WERI-Rb-1 (cell line): ENCODE measurements at regions not wholly inside any gene's neighbourhood (a gene's known extent, or its start where the extent isn't known, plus 50 kb on each side); places are given as distances from the start of the nearest gene placed in this dataset.

Source experiments
- DNase-seq: peaks from one replicate; pipeline ENCODE4 v3.0.0-alpha.2; 2020
- H3K27ac ChIP-seq: fragments of 250-450 bp; sonication (Bioruptor Pico); 2 replicates; pipeline ENCODE4 v1.5.1; 2020; ENCODE audit warnings: mild to moderate bottlenecking, moderate library complexity
- H3K27me3 ChIP-seq: fragments of 250-450 bp; sonication (Bioruptor Pico); 2 replicates; pipeline ENCODE4 v1.5.1; 2021; ENCODE audit warnings: mild to moderate bottlenecking, low read depth, moderate library complexity; ENCODE audit not compliant: insufficient read depth, severe bottlenecking
- H3K36me3 ChIP-seq: fragments of 250-450 bp; sonication (Bioruptor Pico); 2 replicates; pipeline ENCODE4 v1.5.1; 2020; ENCODE audit warnings: mild to moderate bottlenecking, moderate library complexity
- H3K4me3 ChIP-seq: 2 replicates; pipeline ENCODE4 v1.5.1; 2011; ENCODE audit warnings: low read depth, mild to moderate bottlenecking, control low read depth, low read length
- H3K9me3 ChIP-seq: fragments of 250-450 bp; sonication (Bioruptor Pico); 2 replicates; pipeline ENCODE4 v1.5.1; 2021; ENCODE audit warnings: mild to moderate bottlenecking, moderate library complexity; ENCODE audit not compliant: severe bottlenecking
- CTCF ChIP-seq: IDR thresholded peaks from 2 replicates; pipeline ENCODE4 v1.5.1; 2011; ENCODE audit warnings: low read depth, mild to moderate bottlenecking, control low read depth, inconsistent platforms, low read length

GRCh38 chr4:30838331-30838730, 118.2 kb downstream of the PCDH7 start:
- DNase-seq, result no peak
- H3K4me3 ChIP-seq, result no peak overlapping the region
- no peaks in the 10 kb centered on the region for H3K36me3 ChIP-seq
- TF ChIP-seq CTCF, result no peak
- H3K27me3 ChIP-seq, result no peaks in the 10 kb centered on the region
- no peak overlapping the region for H3K27ac ChIP-seq
- no peaks in the 10 kb centered on the region for H3K9me3 ChIP-seq

- Histone ChIP-seq H3K9me3 (no peaks in the 10 kb centered on the region), H3K36me3 (no peaks in the 10 kb centered on the region), H3K27me3 (no peaks in the 10 kb centered on the region), H3K4me3 (no peak overlapping the region), H3K27ac (no peak overlapping the region)
- DNase-seq, result no peak
- TF ChIP-seq CTCF, result no peak
These were observed 119.7 kb downstream of the PCDH7 start for GRCh38 chr4:30839583-30840520.

- Histone ChIP-seq H3K4me3 (no peak overlapping the region), H3K27ac (no peak overlapping the region), H3K36me3 (no peaks in the 10 kb centered on the region), H3K9me3 (no peaks in the 10 kb centered on the region), H3K27me3 (no peaks in the 10 kb centered on the region)
- TF ChIP-seq CTCF, result no peak
- DNase-seq, result no peak
These were observed 120.4 kb downstream of the PCDH7 start for GRCh38 chr4:30840571-30840970.

GRCh38 chr4:30842142-30842541, 122.0 kb downstream of the PCDH7 start:
- no peak overlapping the region for H3K4me3 ChIP-seq
- H3K27me3 ChIP-seq, result no peaks in the 10 kb centered on the region
- H3K27ac ChIP-seq, result no peak overlapping the region
- no peaks in the 10 kb centered on the region for H3K9me3 ChIP-seq
- DNase-seq, result no peak
- TF ChIP-seq CTCF, result no peak
- H3K36me3 ChIP-seq, result no peaks in the 10 kb centered on the region

- no peak for DNase-seq
- no peaks in the 10 kb centered on the region for H3K27me3 ChIP-seq
- H3K36me3 ChIP-seq, result no peaks in the 10 kb centered on the region
- H3K4me3 ChIP-seq, result no peak overlapping the region
- H3K27ac ChIP-seq, result no peak overlapping the region
- no peaks in the 10 kb centered on the region for H3K9me3 ChIP-seq
- no peak for TF ChIP-seq CTCF
These were observed 122.5 kb downstream of the PCDH7 start for GRCh38 chr4:30842689-30843088.
